Sigmoid colon (tissue), 6 donors: ENCODE measurements at regions not wholly inside any gene's neighbourhood (a gene's known extent, or its start where the extent isn't known, plus 50 kb on each side); places are given as distances from the start of the nearest gene placed in this dataset.
"Not testable (repeated sequence)": the region's sequence is repeated elsewhere in the genome, so short reads cannot be mapped to it uniquely, and the experiment has no call there.

ENCODE experiments used
- DNase-seq: peaks from one replicate; pipeline ENCODE4 v3.0.0-alpha.2; 2019
- H3K27ac ChIP-seq, 4 donors: fragments of 200-600 bp; sonication (generic); one replicate each; pipeline ENCODE4 v1.5.1; 2016 to 2019; ENCODE audit warnings: mild to moderate bottlenecking in 1 of 4
- H3K27me3 ChIP-seq, 3 donors: fragments of 200-600 bp; sonication (generic); one replicate each; pipeline ENCODE4 v1.5.1; 2019; ENCODE audit warnings: mild to moderate bottlenecking in 1 of 3
- H3K36me3 ChIP-seq, 4 donors: fragments of 200-600 bp; sonication (generic); one replicate each; pipeline ENCODE4 v1.5.1; 2016 to 2019
- H3K4me1 ChIP-seq, 4 donors: fragments of 200-600 bp; sonication (generic); one replicate each; pipeline ENCODE4 v1.5.1; 2017 to 2019
- H3K4me3 ChIP-seq, 4 donors: fragments of 200-600 bp; sonication (generic); one replicate each; pipeline ENCODE4 v1.5.1; 2017 to 2019; ENCODE audit warnings: mild to moderate bottlenecking in 2 of 4, moderate library complexity in 1 of 4
- H3K9me3 ChIP-seq, 4 donors: fragments of 200-600 bp in 3 of 4; sonication (generic) in 3 of 4; one replicate each; pipeline versions ENCODE4 v1.5.1 to v1.6.1; 2013 to 2019
- EP300 ChIP-seq, 4 donors: sonication (generic); formaldehyde crosslinking; IDR thresholded peaks; one replicate each; pipeline ENCODE4 v1.6.1; 2017; ENCODE audit warnings: antibody characterized with exemption in 4 of 4
- POLR2A ChIP-seq, 2 donors: fragments of 450-650 bp; IDR thresholded peaks; one replicate each; pipeline ENCODE4 v1.6.1; 2016; ENCODE audit warnings: antibody characterized with exemption in 2 of 2, mild to moderate bottlenecking in 2 of 2, moderate library complexity in 2 of 2
- POLR2AphosphoS5 ChIP-seq, 4 donors: sonication (generic); formaldehyde crosslinking; IDR thresholded peaks; one replicate each; pipeline ENCODE4 v1.6.1; 2017; ENCODE audit warnings: antibody characterized with exemption in 4 of 4
- WGBS, 2 donors: extraction: QIAGEN DNeasy Blood & Tissue Kit; methylation state at CpG; one replicate each; pipeline ENCODE4 v1.1.7; 2013; 5-methylcytosine and 5-hydroxymethylcytosine counted together
- intact Hi-C: fragments of 100-400 bp; cut with DNase I; formaldehyde crosslinking; loops from one replicate; pipeline ENCODE4 v1.15.1; 2023
- TF ChIP-seq, protein P1 (sequence below), 4 experiments: fragments of 450-650 bp in 3 of 4; fragments of 200-600 bp in 1 of 4; IDR thresholded peaks; one replicate each; pipeline ENCODE4 v1.5.1; 2016 to 2019; ENCODE audit warnings: antibody characterized with exemption in 4 of 4, mild to moderate bottlenecking in 3 of 4, moderate library complexity in 2 of 4
- donor health status: healthy with polysubstance abuse.
- donor health status: healthy.

DNA sequence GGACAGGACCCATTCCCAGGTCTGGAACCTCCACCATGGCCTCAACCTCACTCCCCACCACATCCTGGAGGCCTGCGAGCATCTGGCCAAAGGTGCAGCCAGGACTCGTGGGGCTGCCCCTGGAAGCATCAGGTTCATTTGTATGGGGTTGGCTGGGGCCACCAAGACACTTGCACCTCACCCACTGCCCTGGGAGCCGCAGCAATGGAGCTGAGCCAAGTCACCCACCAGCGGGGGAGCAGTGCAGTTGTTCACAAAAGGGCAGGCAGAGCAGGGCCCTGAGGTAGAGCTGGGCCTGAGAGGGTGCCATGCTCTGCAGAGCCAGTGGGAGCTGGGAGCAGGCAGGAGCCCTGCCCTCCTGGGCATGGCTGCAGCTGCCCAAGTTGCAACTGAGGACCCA, 163.5 kb downstream of the FAM47A start:
- Histone ChIP-seq H3K4me1 (no peaks in the 10 kb centered on the region), H3K9me3 (no peaks in the 10 kb centered on the region), H3K36me3 (no peaks in the 10 kb centered on the region), H3K27me3 (no peaks in the 10 kb centered on the region), H3K4me3 (no peak overlapping the region), H3K27ac (no peak overlapping the region)
- TF ChIP-seq, protein P1, sequence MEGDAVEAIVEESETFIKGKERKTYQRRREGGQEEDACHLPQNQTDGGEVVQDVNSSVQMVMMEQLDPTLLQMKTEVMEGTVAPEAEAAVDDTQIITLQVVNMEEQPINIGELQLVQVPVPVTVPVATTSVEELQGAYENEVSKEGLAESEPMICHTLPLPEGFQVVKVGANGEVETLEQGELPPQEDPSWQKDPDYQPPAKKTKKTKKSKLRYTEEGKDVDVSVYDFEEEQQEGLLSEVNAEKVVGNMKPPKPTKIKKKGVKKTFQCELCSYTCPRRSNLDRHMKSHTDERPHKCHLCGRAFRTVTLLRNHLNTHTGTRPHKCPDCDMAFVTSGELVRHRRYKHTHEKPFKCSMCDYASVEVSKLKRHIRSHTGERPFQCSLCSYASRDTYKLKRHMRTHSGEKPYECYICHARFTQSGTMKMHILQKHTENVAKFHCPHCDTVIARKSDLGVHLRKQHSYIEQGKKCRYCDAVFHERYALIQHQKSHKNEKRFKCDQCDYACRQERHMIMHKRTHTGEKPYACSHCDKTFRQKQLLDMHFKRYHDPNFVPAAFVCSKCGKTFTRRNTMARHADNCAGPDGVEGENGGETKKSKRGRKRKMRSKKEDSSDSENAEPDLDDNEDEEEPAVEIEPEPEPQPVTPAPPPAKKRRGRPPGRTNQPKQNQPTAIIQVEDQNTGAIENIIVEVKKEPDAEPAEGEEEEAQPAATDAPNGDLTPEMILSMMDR (IDR thresholded peaks at IDR 0.05): no peak
- TF ChIP-seq POLR2AphosphoS5 (IDR thresholded peaks at IDR 0.05) (no peak), POLR2A (IDR thresholded peaks at IDR 0.05) (no peak), EP300 (IDR thresholded peaks at IDR 0.05) (no peak)
- intact Hi-C loops: no loop called here
- DNase-seq: no peak
- WGBS, 2 donors: 69 to 86% methylated on average over 4 of the region's 4 CpGs

DNA sequence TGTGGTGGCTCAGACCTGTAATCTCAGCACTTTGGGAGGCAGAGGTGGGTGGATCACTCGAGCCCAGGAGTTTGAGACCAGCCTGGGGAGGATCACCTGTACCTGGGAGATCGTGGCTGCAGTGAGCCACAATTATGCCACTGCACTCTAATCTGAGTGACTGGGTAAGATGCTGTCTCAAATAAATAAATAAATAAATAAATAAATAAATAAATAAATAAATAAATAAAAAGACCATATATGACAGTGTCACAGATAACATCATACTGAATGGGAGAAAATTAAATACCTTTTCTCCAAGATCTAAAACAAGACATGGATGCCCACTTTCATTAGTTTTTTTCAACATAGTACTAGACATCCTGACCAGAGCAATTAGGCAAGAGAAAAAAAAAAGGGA, 182.8 kb downstream of the FAM47A start:
- H3K4me3 ChIP-seq: no peak overlapping the region
- no peaks in the 10 kb centered on the region for H3K36me3 ChIP-seq
- no peaks in the 10 kb centered on the region for H3K9me3 ChIP-seq
- WGBS, 2 donors: 34 to 89% methylated on average over 2 of the region's 2 CpGs
- no peaks in the 10 kb centered on the region for H3K4me1 ChIP-seq
- DNase-seq: no peak
- H3K27me3 ChIP-seq: no peaks in the 10 kb centered on the region
- TF ChIP-seq POLR2AphosphoS5 (IDR thresholded peaks at IDR 0.05) (no peak), EP300 (IDR thresholded peaks at IDR 0.05) (no peak), POLR2A (IDR thresholded peaks at IDR 0.05) (no peak)
- TF ChIP-seq, protein P1 (IDR thresholded peaks at IDR 0.05): no peak
- intact Hi-C loops: no loop called here
- H3K27ac ChIP-seq: no peak overlapping the region

DNA sequence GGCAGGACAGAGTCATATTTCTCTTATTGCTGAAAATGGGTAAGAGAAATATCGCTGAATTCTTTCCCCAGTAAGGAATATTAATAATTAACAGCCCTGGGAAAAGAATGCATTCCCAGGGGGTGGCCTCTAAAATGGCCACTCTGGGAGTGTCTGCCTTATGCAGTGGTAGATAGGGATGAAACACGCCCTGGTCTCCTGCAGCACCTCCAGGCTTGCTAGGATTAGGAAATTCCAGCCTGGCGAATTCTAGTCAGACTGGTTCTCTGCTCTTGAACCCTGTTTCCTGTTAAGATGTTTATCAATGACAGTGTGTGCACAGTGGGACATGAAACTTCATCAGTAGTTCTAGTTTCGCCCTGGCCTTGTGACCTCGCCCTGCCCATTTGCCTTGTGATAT, 205.9 kb downstream of the FAM47A start:
- DNase-seq, intact Hi-C loops, H3K27ac ChIP-seq, H3K4me3 ChIP-seq, H3K4me1 ChIP-seq, H3K9me3 ChIP-seq, H3K27me3 ChIP-seq, H3K36me3 ChIP-seq: not testable (repeated sequence)
- 72 to 89% methylated on average over 5 of the region's 5 CpGs for whole genome bisulfite sequencing, 2 donors

DNA sequence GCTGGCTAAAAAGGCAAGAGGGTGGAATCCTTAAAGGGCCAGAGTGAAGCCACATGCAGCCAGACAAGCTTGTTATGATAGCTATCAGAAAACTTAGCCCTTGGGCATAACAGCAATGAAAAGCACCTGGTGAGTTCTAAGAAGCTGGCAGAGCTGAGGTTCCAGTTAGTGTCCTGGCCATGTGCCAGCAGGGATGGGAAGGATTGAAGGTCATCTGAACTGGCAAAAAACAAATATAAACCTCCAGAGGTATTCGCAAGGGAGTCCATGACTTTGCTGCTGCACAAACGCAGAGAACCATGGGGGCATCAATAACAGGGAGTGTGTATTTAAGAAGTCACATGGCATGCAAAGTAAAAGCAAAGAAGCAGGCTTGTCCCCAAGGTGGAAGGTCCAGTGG, 208.9 kb downstream of the FAM47A start:
- H3K4me1 ChIP-seq: no peaks in the 10 kb centered on the region
- no peak overlapping the region for H3K27ac ChIP-seq
- intact Hi-C loops: no loop called here
- H3K9me3 ChIP-seq: no peaks in the 10 kb centered on the region
- H3K4me3 ChIP-seq: no peak overlapping the region
- no peaks in the 10 kb centered on the region for H3K27me3 ChIP-seq
- H3K36me3 ChIP-seq: no peaks in the 10 kb centered on the region
- WGBS, 2 donors: 35 to 60% methylated on average over 2 of the region's 2 CpGs
- DNase-seq: no peak
- no peak for TF ChIP-seq POLR2AphosphoS5 (IDR thresholded peaks at IDR 0.05)
- no peak for TF ChIP-seq POLR2A (IDR thresholded peaks at IDR 0.05)
- TF ChIP-seq, protein P1 (IDR thresholded peaks at IDR 0.05): no peak
- TF ChIP-seq EP300 (IDR thresholded peaks at IDR 0.05): no peak

DNA sequence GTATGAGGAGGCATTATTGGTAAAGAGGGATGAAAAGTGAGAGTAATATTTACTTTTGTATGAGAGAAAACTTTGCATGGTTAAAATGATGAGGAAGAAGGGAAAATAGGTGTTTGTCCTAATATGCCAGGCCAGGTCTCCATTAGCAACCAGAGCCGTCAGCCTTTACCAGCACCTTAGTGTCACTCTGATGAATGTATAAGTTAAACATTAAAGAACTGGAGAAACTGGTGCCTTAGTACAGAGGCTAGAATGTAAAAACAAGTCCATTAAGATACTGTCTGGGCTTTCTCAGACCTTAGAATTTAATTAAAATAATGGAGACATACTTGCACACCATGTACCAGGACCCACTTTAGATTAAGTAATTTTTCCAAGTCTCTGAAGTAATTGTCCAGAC, 222.3 kb downstream of the FAM47A start:
- Histone ChIP-seq H3K9me3 (no peaks in the 10 kb centered on the region), H3K4me1 (no peaks in the 10 kb centered on the region), H3K36me3 (no peaks in the 10 kb centered on the region), H3K27me3 (no peaks in the 10 kb centered on the region), H3K4me3 (no peak overlapping the region), H3K27ac (no peak overlapping the region)
- DNase-seq: no peak
- intact Hi-C loops: no loop called here
- 35 to 69% methylated on average over 1 of the region's 1 CpG for WGBS, 2 donors
- no peak for TF ChIP-seq POLR2AphosphoS5 (IDR thresholded peaks at IDR 0.05)
- no peak for TF ChIP-seq POLR2A (IDR thresholded peaks at IDR 0.05)
- TF ChIP-seq, protein P1 (IDR thresholded peaks at IDR 0.05): no peak
- no peak for TF ChIP-seq EP300 (IDR thresholded peaks at IDR 0.05)
